A204.1 (cell line): ENCODE measurements at regions not wholly inside any gene's neighbourhood (a gene's known extent, or its start where the extent isn't known, plus 50 kb on each side); places are given as distances from the start of the nearest gene placed in this dataset.

ENCODE experiments used
- FAIRE-seq: peaks from 2 replicates; lab custom pipeline; 2012; peaks lifted over from hg19 to GRCh38; lab: Jason Lieb, UNC

GRCh38 chr5:2696156-2696807, 55.2 kb downstream of the IRX2 start:
- FAIRE-seq: no peak

- FAIRE-seq: no peak
These were observed 56.1 kb downstream of the IRX2 start for GRCh38 chr5:2695200-2695891.

- no peak for FAIRE-seq
These were observed 59.9 kb downstream of the IRX2 start for GRCh38 chr5:2691530-2691929.

GRCh38 chr5:2690293-2690692, 61.2 kb downstream of the IRX2 start:
- no peak for FAIRE-seq

GRCh38 chr5:2688586-2688985, 62.9 kb downstream of the IRX2 start:
- FAIRE-seq: no peak

- no peak for FAIRE-seq
These were observed 63.7 kb downstream of the IRX2 start for GRCh38 chr5:2687746-2688145.

- no peak for FAIRE-seq
These were observed 65.0 kb downstream of the IRX2 start for GRCh38 chr5:2686321-2687124.

GRCh38 chr5:2685651-2686272, 65.7 kb downstream of the IRX2 start:
- FAIRE-seq: no peak

GRCh38 chr5:2684606-2685005, 66.9 kb downstream of the IRX2 start:
- FAIRE-seq: no peak

- FAIRE-seq: no peak
These were observed 67.8 kb downstream of the IRX2 start for GRCh38 chr5:2683720-2684119.

GRCh38 chr5:2681476-2681875, 70.0 kb downstream of the IRX2 start:
- FAIRE-seq: no peak

- FAIRE-seq: no peak
These were observed 70.5 kb downstream of the IRX2 start for GRCh38 chr5:2680979-2681378.

GRCh38 chr5:2677689-2678088, 73.8 kb downstream of the IRX2 start:
- no peak for FAIRE-seq

GRCh38 chr5:2675548-2675947, 75.9 kb downstream of the IRX2 start:
- FAIRE-seq: no peak

- no peak for FAIRE-seq
These were observed 77.0 kb downstream of the IRX2 start for GRCh38 chr5:2674456-2674855.

GRCh38 chr5:2670940-2671339, 80.5 kb downstream of the IRX2 start:
- no peak for FAIRE-seq

GRCh38 chr5:2669913-2670312, 81.6 kb downstream of the IRX2 start:
- FAIRE-seq: no peak

GRCh38 chr5:2669259-2669658, 82.2 kb downstream of the IRX2 start:
- FAIRE-seq: no peak

- FAIRE-seq: no peak
These were observed 85.4 kb downstream of the IRX2 start for GRCh38 chr5:2666081-2666480.

GRCh38 chr5:2663489-2663888, 88.0 kb downstream of the IRX2 start:
- no peak for FAIRE-seq

GRCh38 chr5:2660315-2660714, 91.2 kb downstream of the IRX2 start:
- FAIRE-seq: no peak

GRCh38 chr5:2658881-2659470, 92.5 kb downstream of the IRX2 start:
- no peak for FAIRE-seq

- no peak for FAIRE-seq
These were observed 93.0 kb downstream of the IRX2 start for GRCh38 chr5:2658447-2658846.
